ENCODE measurements at regions not wholly inside any gene's neighbourhood (a gene's known extent, or its start where the extent isn't known, plus 50 kb on each side); places are given as distances from the start of the nearest gene placed in this dataset.
A peak's percentile ranks its signal among the peaks of the same experiment; 100 is the strongest.

- ChIA-PET POLR2A (no interaction called here), CTCF (no interaction called here)
- no peaks in the 10 kb centered on the region; the same call in none of the 2 replicates for H3K9me3 ChIP-seq (ENCODE audit: control insufficient read depth, insufficient read depth, low read depth, low read length)
- no peaks in the 10 kb centered on the region for H3K36me3 ChIP-seq (ENCODE audit: control insufficient read depth in 2 of 2, insufficient read depth in 1 of 2, low read length in 2 of 2)
- H3K27ac ChIP-seq (ENCODE audit: extremely low read depth, low read depth, low read length): no peak overlapping the region
- no peak for TF ChIP-seq ZNF426 (tag by site-specific recombination; IDR thresholded peaks at IDR 0.05)
- TF ChIP-seq ZNF561 (tag by site-specific recombination; IDR thresholded peaks at IDR 0.05; ENCODE audit: borderline replicate concordance): no peak
- TF ChIP-seq WT1 (tag by site-specific recombination; IDR thresholded peaks at IDR 0.05): no peak
- TF ChIP-seq ZBTB8A (tag by site-specific recombination; IDR thresholded peaks at IDR 0.05): no peak
- no peak for TF ChIP-seq FEZF1 (tag by site-specific recombination; IDR thresholded peaks at IDR 0.05)
- no peak overlapping the region for H3K4me3 ChIP-seq (ENCODE audit: low read depth, low read length)
- H3K4me1 ChIP-seq (ENCODE audit: control insufficient read depth, insufficient read depth, low read length): no peaks in the 10 kb centered on the region
These were observed 1328.6 kb downstream of the UQCRFS1 start for GRCh38 chr19:27884376-27884775.

DNA sequence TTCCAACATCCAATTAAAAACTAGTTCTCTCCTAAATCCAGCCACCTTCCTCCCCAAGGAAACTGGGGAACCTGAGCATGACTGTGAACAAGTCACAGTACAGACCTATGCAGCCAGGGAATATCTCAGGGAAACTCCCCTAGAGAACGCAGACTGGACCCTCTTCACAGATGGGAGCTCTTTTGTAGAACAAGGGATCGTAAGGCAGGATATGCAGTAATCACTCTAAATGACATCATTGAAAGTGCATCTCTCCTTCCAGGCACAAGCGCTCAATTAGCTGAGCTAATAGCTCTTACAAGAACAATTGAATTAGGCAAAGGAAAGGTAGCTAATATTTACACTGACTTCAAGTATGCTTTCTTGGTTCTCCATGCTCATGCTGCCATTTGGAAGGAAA, 1331.7 kb downstream of the UQCRFS1 start:
- TF ChIP-seq ZBTB10 (tag by site-specific recombination; IDR thresholded peaks at IDR 0.05) (no peak), ZNF157 (tag by site-specific recombination; IDR thresholded peaks at IDR 0.05) (no peak), ZNF16 (tag by site-specific recombination; IDR thresholded peaks at IDR 0.05; ENCODE audit: low read depth) (no peak), ZBTB17 (tag by site-specific recombination; IDR thresholded peaks at IDR 0.05) (no peak), ZNF843 (tag by site-specific recombination; IDR thresholded peaks at IDR 0.05) (no peak)
- TF ChIP-seq, protein P1, sequence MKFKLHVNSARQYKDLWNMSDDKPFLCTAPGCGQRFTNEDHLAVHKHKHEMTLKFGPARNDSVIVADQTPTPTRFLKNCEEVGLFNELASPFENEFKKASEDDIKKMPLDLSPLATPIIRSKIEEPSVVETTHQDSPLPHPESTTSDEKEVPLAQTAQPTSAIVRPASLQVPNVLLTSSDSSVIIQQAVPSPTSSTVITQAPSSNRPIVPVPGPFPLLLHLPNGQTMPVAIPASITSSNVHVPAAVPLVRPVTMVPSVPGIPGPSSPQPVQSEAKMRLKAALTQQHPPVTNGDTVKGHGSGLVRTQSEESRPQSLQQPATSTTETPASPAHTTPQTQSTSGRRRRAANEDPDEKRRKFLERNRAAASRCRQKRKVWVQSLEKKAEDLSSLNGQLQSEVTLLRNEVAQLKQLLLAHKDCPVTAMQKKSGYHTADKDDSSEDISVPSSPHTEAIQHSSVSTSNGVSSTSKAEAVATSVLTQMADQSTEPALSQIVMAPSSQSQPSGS (tag by site-specific recombination; IDR thresholded peaks at IDR 0.05; ENCODE audit: low read depth): peak; percentile 75
- TF ChIP-seq, protein P2, sequence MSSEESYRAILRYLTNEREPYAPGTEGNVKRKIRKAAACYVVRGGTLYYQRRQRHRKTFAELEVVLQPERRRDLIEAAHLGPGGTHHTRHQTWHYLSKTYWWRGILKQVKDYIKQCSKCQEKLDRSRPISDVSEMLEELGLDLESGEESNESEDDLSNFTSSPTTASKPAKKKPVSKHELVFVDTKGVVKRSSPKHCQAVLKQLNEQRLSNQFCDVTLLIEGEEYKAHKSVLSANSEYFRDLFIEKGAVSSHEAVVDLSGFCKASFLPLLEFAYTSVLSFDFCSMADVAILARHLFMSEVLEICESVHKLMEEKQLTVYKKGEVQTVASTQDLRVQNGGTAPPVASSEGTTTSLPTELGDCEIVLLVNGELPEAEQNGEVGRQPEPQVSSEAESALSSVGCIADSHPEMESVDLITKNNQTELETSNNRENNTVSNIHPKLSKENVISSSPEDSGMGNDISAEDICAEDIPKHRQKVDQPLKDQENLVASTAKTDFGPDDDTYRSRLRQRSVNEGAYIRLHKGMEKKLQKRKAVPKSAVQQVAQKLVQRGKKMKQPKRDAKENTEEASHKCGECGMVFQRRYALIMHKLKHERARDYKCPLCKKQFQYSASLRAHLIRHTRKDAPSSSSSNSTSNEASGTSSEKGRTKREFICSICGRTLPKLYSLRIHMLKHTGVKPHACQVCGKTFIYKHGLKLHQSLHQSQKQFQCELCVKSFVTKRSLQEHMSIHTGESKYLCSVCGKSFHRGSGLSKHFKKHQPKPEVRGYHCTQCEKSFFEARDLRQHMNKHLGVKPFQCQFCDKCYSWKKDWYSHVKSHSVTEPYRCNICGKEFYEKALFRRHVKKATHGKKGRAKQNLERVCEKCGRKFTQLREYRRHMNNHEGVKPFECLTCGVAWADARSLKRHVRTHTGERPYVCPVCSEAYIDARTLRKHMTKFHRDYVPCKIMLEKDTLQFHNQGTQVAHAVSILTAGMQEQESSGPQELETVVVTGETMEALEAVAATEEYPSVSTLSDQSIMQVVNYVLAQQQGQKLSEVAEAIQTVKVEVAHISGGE (tag by site-specific recombination; conservative IDR thresholded peaks at IDR 0.05; ENCODE audit: low read depth): no peak
- H3K4me3 ChIP-seq (ENCODE audit: low read depth, low read length): no peak overlapping the region
- H3K36me3 ChIP-seq (ENCODE audit: control insufficient read depth in 2 of 2, insufficient read depth in 1 of 2, low read length in 2 of 2): no peaks in the 10 kb centered on the region
- H3K4me1 ChIP-seq (ENCODE audit: control insufficient read depth, insufficient read depth, low read length): no peaks in the 10 kb centered on the region
- ChIA-PET CTCF (interaction anchor here (0.5 to 1.8 kb wide), 4 partner anchors 14 to 828 kb away, joined by 3 to 4 read pairs (median 4); no protein-coding TSS in a partner anchor), POLR2A (no interaction called here)
- no peak overlapping the region for H3K27ac ChIP-seq (ENCODE audit: extremely low read depth, low read depth, low read length)
- H3K9me3 ChIP-seq (ENCODE audit: control insufficient read depth, insufficient read depth, low read depth, low read length): peaks cover under 1% of the 10 kb centered on the region

DNA sequence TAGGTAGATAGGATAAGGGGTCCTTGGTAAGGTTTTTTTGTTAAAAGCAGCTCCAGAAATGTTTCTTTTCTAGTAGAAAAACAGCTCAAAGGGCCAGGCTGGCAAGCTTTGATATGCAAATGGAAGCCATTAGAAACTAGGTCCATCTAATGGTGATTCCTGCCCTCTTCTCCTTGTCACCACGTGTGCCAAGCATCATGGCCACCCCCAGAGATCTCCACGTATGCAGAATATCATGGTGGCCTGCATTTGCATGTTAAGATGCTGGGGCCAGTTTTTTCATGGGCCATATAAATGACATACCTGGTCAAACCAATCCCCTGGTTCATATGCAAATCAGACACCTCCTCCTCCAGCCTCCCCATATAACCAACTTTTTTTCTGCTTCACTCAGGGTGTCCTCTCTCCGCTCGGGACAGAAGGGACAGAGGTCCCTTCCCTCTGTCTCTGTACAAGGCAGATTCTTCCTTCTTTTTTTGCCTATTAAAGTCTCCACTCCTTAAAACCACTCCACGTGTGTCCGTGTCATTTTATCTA, 1335.9 kb downstream of the UQCRFS1 start:
- no peaks in the 10 kb centered on the region for H3K4me1 ChIP-seq (ENCODE audit: control insufficient read depth, insufficient read depth, low read length)
- H3K4me3 ChIP-seq (ENCODE audit: low read depth, low read length): no peak overlapping the region
- no peak overlapping the region for H3K27ac ChIP-seq (ENCODE audit: extremely low read depth, low read depth, low read length)
- ChIA-PET POLR2A (no interaction called here), CTCF (no interaction called here)
- no peaks in the 10 kb centered on the region for H3K36me3 ChIP-seq (ENCODE audit: control insufficient read depth in 2 of 2, insufficient read depth in 1 of 2, low read length in 2 of 2)
- H3K9me3 ChIP-seq (ENCODE audit: control insufficient read depth, insufficient read depth, low read depth, low read length): peaks cover 5% of the 10 kb centered on the region
- TF ChIP-seq PRDM4 (tag by site-specific recombination; IDR thresholded peaks at IDR 0.05) (no peak), ZNF184 (tag by site-specific recombination; IDR thresholded peaks at IDR 0.05) (no peak), ZFHX2 (tag by site-specific recombination; conservative IDR thresholded peaks at IDR 0.05) (no peak), ZNF416 (tag by site-specific recombination; IDR thresholded peaks at IDR 0.05) (no peak), SP7 (tag by site-specific recombination; IDR thresholded peaks at IDR 0.05) (no peak)
- TF ChIP-seq, protein P3, sequence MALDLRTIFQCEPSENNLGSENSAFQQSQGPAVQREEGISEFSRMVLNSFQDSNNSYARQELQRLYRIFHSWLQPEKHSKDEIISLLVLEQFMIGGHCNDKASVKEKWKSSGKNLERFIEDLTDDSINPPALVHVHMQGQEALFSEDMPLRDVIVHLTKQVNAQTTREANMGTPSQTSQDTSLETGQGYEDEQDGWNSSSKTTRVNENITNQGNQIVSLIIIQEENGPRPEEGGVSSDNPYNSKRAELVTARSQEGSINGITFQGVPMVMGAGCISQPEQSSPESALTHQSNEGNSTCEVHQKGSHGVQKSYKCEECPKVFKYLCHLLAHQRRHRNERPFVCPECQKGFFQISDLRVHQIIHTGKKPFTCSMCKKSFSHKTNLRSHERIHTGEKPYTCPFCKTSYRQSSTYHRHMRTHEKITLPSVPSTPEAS (tag by site-specific recombination; IDR thresholded peaks at IDR 0.05): no peak
- TF ChIP-seq, protein P4, sequence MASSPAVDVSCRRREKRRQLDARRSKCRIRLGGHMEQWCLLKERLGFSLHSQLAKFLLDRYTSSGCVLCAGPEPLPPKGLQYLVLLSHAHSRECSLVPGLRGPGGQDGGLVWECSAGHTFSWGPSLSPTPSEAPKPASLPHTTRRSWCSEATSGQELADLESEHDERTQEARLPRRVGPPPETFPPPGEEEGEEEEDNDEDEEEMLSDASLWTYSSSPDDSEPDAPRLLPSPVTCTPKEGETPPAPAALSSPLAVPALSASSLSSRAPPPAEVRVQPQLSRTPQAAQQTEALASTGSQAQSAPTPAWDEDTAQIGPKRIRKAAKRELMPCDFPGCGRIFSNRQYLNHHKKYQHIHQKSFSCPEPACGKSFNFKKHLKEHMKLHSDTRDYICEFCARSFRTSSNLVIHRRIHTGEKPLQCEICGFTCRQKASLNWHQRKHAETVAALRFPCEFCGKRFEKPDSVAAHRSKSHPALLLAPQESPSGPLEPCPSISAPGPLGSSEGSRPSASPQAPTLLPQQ (tag by site-specific recombination; IDR thresholded peaks at IDR 0.05): no peak
